ENCODE measurements at regions not wholly inside any gene's neighbourhood (a gene's known extent, or its start where the extent isn't known, plus 50 kb on each side); places are given as distances from the start of the nearest gene placed in this dataset.

DNA sequence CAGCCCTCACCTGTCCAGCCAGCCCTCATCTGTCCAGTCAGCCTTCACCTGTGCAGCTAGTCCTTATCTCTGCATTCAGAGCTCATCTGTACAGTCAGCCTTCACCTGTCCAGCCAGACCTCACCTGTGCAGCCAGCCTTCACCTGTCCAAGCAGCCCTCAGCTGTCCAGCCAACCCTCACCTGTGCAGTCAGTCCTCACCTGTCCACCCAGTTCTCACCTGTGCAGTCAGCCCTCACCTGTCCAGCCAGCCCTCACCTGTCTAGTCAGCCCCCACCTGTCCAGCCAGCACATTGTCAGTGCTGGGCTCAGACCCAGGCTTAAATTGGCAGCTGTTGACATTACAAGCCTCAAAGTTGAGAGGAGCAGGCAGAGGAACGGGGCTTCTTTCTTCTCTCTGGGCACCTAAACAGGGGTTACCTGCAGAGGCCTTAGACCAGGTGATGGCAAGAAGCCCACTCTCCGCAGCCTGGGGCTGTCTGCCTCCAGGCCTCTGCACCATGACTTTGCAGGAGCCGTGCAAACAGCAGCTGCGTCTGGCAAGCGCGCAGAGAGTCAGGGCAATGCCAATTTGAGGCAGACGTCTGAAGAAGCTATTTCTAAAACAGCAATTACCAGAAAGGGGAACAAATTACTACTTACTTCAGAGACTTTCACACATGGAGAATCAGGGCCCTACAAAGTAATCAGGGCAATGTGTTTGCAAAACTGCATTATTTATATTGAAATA is 506.1 kb downstream of the NPHP4 start:
- DNase-seq = no peak

DNA sequence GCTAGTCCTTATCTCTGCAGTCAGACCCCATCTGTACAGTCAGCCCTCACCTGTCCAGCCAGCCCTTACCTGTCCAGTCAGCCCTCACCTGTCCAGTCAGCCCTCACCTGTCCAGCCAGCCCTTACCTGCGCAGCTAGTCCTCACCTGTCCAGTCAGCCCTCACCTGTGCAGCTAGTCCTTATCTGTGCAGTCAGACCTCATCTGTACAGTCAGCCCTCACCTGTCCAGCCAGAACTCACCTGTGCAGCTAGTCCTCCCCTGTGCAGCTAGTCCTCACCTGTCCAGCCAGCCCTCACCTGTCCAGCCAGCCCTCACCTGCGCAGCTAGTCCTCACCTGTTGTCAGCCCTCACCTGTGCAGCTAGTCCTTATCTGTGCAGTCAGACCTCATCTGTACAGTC is 506.8 kb downstream of the NPHP4 start:
- DNase-seq = no peak

DNA sequence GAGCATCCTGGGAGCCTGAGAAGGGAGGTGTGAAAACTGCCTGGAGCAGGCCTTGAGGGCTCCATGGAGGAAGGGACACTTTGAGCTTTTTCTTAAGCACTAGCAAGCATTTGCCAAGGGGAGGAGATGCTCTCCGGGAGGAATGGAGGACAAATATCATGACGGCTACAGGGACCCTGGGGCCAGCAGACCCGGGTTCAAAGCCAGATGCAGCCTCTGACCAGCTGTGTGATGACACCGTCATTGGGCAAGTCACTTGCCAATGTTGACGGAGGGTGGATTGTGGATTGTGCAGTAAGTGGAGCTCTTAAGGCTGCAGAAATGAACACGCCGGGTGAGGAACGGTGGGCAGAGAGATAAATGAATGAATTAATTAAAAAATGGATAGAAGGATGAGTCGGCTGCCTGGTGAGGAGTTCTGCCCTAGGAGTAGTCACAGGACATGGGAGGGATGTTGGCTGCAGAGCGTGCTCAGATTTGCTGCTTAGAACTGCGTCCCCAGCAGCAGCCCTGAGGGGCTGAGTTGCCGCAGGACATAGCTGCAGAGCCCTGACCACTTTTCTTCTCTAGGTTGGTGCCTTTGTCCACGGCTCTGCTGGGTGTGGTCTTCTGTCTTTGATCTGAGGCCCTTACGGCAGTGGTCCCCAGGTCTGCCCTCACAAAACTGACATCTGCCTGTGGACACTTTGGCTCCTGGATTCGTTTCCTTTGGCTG is 507.6 kb downstream of the NPHP4 start:
- no peak for DNase-seq

DNA sequence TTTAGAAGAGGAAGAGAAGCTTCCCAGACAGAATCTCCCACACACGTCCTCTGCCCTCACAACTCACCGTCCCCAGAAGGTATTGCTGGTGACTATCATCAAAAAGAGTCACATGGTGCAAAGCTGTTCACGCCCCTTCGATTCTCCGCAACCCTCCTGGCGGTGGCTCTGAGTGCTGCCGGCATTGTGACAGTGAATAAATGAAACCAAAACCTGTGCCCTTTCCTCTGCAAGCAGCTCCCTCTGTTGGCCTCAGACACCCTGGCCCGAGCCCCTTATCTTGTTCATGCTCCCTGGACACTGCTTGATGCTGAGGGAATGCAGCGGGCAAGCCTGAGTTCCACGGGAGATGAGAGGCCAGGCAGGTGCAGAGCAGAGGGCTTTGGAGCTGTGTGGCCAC is 510.3 kb downstream of the NPHP4 start:
- no peak for DNase-seq

DNA sequence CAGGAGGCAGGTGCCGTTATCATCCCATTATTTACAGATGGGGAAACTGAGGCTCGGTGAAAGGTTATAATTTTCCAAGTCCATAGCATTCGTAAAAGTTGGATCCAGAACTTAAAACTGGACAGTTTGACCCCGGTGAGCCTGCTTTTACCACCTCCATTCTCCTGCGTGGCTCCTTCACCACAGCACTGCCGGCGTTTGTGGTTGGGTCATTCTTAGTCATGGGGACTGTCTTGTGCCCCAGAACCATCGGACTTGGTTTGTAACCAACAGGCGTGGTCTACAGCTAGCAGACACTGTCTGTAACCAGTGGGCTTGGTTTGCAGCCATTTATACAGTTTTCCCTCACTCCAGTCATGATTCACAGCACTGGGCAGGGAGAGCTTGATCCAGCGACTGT is 511.3 kb downstream of the NPHP4 start:
- no peak for DNase-seq

DNA sequence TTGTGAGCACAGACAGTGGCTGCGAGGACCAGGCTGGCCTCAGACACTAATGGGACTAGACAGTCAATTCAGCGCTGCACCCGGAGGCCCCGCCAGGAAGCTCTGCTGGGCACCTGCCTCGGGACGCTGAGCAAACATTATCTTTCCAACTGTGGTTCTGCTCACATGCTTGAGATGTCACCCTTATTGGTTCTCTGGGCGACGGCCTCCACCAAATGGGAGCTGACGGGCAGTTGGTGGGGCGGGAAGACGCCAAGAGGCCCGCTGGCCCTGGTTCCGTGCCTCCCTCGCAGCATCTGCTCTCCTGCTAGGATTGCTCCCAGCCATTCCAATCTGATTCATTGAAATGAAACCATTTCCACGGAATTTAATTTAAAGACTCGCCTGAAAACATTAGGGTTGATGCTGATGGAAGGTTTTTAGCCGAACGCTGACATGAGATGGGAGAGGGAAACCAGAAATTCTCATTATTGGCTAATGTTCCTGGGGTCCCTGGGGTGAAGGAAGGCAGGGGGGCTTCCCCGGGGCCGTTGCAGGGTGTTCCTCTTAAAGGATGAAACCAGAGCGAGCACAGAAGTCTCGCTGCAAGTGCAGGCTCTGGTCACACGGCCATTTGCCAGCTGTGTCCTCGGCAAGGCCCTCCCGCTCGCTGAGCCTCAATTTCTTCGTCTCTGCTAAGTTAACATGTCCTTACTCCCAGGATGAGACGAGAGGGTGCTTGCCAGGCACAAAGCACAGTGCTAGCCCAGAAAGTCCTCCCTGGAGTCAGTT is 512.2 kb downstream of the NPHP4 start:
- peak; percentile 60 for DNase-seq

DNA sequence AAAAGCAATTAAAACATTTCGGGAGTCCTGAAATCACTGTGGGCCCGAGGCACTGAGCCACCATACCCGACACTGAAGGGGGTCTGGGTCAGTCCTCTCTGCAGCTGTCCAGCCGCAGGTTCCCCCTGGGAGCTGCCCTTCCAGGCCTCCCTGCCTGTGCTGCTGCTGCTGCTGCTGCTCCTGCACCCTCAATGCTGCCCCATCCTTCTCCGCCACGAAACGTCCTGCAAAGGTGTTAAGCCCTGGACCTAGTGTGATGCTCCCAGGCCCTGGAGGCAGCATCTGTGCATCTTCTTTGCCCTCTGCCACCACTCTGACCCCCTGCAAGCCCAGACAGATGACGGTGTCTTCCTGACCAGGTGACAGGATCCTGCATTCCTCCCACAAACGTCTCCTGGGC is 513.3 kb downstream of the NPHP4 start:
- DNase-seq = no peak

DNA sequence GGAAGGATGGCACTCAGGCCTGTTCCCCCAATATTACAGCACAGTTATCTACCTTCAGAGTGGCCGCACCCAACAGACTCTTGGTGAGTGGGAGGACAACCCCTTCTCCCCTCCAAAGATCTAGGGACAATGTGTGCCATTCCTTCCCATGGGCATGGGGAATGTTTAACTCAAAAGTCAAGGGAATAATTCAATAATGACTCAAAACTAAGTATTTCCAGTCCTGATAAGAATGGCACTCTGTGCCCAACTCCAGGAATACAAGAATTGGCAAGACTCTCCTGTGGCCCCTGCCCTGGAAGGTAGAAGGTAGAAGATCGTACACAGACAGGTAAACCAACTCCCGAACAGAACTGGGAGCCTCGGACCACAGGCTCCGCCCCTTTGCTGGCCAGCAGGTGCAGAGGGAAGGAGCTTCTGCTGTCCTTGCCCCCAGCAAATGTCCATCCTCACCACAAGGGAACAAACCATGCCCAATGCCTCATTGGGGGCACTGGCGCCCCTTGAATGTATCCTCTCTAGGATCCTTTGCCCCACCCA is 514.0 kb downstream of the NPHP4 start:
- no peak for DNase-seq

DNA sequence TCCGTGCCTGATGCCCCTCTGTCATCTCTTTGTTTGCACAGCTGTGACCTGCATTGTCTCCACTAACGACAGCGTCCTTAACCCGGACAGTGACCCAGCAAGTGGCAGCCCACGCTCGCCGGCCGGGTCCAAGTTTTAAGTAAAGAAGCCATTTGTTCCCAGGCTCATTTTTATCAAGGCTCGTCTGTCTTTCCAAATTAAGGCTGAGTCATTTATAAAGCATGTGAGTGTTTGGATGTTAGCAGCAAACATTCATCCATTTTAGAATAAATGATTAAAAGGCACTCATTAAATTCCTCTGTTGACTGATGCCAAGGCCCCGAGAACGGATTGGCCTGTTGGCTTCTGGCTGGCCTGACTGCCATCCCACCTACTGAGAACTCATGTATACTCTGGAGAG is 514.5 kb downstream of the NPHP4 start:
- no peak for DNase-seq

DNA sequence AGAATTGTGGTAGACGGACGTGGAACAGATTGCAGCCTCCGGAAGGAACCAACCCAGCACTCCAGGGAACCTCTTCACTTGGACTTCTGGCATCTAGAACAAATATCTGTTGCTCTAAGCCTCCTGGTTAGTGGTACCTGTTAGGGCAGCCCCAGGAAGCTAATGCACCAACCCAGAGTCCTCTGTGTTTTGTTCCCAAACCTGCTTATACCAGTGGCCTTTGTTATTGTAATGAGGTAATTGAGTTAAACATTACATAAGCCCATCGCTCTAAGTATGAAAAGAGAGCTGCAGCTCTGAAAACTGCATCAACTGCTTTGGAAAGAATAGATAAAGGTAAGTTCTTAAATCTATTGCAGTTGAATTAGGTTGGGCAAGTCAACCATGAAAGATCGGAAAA is 516.7 kb downstream of the NPHP4 start:
- no peak for DNase-seq

DNA sequence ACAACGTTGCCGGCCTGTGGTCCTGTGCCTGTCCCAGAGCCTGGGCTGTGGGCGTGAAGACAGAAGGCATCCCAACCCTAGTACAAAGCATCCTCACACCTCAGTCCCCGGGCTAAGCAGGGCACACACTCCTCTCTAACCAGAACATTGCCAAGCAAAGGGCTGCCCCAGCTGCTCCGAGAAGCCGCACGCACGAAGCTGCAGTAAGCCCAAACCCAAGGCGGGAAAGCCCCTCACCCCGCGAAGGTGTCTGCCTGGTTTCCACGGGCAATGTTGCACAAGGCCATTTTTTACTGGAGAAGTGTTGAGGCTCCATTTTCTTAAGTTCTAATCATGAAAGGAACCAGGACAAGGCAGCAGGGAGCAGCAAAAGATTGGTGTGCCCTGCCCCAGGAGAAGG is 519.0 kb downstream of the NPHP4 start:
- DNase-seq = no peak

DNA sequence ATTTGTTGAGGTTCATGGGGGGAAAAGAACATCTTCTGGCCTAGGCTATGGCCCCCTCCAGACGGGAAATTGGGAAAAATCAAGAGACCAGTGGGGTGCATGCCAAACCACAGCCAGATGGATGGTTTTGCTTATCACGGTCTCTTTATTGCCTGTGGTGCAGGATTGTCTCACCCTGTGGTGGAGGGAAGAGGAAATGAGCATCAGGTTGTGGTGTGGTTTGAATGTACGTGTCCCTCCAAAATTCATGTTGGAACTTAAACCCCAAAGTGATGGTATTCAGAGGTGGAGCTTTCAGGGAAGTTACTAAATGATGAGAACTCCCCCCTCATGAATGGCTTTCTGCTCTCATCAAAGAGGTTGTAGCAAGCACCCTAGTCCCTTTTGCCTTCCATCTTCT is 525.7 kb downstream of the NPHP4 start:
- no peak for DNase-seq

DNA sequence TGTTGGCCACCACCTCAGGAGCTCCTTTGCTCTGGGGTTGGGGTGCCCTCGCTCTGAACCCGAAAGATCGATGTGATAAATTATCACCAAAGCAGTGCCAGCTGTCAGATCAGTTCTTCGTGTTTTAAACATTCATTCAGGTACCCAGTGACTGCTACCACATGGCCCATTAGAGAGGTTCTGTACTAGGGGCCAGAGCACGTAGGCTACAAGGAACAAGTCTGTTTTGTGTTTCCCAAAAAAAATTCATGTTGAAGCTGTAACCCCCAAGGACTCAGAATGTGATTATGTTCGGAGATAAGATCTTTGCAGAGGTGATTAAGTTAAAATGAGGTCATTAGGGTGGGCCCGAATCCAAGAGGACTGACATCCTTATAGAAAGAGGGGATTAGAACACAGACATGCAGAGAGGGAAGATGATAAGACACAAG is 526.9 kb downstream of the NPHP4 start:
- no peak for DNase-seq

DNA sequence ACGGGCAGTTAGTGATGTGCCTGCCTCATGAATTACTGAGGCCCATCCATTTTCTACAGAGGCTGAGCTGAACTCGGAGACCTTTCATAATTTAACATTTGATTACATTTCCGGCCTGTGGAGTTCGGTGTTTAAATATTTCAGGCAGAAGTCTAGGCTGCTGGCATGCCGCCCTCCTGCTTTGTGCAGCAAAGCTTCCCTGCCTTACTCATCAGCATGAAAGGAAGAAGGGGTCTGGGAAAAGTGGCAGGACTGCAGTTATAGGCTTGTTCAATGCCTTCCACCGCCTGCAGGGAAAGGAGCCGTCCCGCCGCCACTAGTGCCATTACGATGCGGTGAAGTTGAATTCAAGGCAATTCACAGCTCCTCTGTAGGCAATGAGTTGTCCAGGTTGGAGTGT is 527.9 kb downstream of the NPHP4 start:
- no peak for DNase-seq

DNA sequence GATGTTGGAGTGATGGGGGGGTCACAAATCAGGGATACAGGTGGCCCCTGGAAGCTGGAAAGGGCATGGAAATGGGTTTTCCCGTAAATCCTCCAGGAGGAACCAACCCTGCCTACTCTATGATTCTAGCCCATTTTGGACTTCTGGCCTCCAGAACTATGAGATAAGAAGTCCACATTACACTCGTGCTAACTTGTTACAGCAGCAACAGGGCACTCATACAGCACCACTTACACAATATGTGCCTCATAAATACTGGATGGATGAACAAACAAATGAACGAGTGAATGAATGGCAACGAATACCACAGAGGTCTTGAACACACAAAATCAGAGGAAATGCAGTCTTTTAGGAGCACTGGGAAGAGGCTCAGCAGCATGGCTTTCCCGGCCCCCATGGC is 531.3 kb downstream of the NPHP4 start:
- DNase-seq = no peak

DNA sequence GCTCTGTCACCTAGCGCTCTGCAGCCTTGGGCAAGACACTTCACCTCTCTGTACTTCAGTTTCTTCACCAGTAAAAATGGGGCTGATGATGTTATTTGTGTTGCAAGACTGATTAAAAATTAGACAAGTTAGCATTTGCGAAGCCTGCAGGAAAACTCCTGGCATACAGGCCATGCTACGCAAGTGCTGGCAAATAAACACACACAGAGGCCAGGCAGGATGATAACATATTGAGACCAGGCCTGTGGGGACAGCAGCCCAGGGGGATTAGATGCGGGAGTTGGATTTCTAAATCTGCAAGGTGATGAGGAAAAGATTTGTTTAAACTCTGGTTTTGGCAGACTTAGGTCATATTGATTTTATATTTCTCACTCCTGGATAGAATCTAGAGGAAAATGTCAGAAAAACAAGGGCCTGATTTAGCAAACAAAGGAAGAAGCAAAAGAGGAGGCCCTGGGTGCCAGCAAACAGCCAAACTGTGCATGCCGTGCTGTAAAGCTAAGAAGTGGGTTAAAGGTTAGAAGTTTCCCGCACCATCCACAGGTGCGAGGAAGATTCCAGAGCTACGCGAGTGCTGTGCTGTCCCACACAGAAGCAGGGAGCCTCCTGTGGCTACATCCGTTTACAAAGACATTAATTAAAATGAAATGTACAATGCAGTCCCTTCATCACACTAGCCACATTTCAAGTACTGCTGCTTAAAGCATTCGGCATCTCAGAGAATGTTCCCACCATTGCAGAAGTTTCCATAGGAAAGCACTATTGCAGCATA is 532.2 kb downstream of the NPHP4 start:
- no peak for DNase-seq

DNA sequence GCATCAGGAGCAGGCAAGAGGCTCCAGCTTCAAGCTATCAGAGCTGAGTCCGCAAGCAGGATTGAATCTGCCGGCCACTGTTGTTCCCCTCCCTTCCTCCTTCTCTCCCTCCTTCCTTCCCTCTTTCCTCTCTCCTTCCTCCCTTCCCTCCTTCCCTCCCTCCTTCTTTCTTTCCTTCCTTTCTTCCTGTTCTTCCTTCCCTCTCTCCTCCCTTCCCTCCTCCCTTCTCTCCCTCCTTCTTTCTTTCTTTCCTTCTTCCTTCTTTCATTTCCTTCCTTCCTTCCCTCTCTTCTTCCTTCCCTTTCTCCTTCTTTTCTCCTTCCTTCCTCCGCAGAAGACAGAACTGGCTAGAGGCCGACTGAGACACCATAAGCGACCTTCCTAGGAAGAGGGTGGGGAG is 534.0 kb downstream of the NPHP4 start:
- DNase-seq = no peak

DNA sequence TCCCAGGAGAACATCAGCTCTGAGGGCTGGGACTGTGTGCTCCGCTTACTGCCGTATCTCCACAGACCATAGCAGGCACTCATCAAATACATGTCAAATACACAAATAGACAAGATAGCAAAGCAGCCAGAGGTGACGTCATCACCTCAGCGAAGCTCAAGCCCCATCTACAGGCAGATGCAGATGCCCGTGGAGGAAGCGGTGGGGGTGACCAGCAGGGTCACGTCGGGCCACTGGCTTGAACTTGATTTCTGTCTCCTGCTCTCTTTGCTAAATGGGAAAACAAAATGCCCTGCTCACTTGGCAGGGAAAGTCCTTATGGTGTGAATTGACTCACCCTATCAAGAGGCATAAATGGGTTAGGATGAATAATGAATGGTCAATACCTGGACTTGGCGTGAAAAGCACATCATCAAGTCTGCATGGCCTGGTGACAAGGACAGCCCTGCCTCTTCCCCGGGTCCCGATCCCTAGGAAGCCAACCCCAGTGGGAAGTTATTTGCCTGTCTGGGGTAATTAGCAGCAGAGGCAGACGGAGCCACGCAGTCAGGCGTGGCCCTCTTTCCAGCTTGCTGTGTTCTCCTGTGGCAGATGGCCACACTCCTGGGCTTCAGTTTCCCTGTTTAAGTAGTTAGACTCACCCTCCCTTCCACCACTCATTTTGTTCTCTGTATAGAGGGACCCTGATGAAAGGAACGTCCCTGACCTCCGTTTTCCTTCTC is 536.0 kb downstream of the NPHP4 start:
- DNase-seq = no peak

DNA sequence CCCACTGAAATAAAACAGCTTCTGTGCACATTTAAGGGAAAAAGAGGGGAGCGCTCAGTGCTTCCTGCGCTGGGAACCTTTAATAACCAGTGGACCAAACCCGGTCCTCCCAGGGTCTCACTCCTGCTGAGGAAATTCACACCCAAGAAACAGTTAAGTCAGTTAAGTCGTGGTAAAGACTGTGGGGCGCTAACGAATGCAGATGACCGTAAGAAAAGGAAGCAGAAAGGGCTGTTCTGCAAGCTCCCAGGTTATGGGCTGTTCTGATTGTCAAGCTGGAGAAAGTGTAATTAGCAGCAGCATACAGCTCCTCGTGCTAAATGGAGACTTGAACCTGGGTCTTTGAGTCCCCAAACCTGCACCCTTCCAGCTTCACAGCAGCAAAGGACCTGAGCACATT is 536.6 kb downstream of the NPHP4 start:
- DNase-seq = no peak

DNA sequence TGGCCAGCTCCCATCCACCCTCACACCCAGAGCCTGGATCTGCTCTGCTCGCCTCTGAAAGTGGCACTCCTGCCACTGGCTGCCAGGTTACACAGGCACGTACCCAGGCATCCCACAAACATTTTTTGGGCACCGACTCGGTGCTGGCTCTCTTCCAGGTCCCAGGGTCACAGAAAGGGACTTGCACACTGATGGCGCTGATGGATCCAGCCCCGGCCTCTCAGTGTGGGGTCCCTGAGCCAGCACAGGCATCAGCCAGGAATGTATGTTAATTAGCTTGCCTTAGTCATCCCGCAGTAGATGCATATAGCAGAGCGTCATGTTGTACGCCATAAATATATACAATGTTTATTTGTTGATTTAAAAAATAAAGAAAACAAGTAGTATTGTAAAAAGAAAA is 537.2 kb downstream of the NPHP4 start:
- no peak for DNase-seq

DNA sequence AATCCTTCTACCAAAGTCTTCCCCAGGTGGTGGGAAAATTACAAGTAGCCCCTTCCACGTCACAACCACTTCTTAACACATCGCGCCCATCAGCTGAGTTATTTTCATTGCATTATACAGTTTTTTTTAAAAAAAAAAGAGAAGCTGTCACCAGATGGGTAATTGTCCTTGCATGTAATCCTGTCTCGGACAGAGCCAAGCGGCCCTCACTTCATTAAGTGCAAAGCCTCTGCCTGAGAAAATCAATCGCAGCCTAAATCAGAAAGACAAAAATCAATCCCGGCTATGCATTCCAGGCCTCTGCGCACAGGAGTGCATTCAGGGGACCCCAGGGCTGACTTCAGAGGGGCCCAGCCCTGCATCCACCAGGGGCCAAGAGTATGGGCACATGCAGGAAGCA is 538.9 kb downstream of the NPHP4 start:
- DNase-seq = no peak

DNA sequence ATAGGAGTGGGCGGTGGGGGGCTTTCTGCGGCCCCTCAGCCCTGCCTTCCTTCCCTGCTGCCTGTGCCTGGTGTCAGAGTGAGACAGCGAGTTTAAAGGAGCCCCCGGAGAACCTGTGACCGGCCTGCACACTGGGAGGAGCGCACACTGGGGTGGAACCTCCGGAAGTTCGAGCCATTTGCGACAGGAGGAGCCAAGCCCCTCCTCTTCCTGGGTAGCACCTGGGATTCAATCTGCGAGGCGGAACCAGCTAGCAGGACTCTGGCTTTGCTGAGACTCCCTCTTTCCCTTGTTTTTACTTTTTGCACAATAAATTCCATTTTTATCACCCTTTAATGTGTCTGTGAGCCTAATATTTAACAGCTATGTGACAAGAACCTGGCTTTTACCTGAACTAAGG is 540.6 kb downstream of the NPHP4 start:
- no peak for DNase-seq

Data from NCI-H510A (cell line).